Spinal cord (tissue), 9 donors: ENCODE measurements at regions not wholly inside any gene's neighbourhood (a gene's known extent, or its start where the extent isn't known, plus 50 kb on each side); places are given as distances from the start of the nearest gene placed in this dataset.

Experiments
- DNase-seq, 6 donors: peaks; one replicate each; pipeline versions ENCODE4 v3.0.0 to v3.0.0-alpha.2; 2013 to 2015; ENCODE audit warnings: low spot score in 6 of 6, low read depth in 4 of 6
- H3K27ac ChIP-seq: one replicate; pipeline ENCODE4 v1.5.1; 2013; ENCODE audit warnings: low read depth, low read length, control low read depth
- H3K27me3 ChIP-seq: one replicate; pipeline ENCODE4 v1.6.1; 2013; ENCODE audit warnings: low read length; ENCODE audit not compliant: control insufficient read depth, insufficient read depth
- H3K36me3 ChIP-seq: one replicate; pipeline ENCODE4 v1.6.1; 2013; ENCODE audit warnings: low read length; ENCODE audit not compliant: control insufficient read depth, insufficient read depth
- H3K4me1 ChIP-seq: one replicate; pipeline ENCODE4 v1.6.1; 2013; ENCODE audit warnings: low read length; ENCODE audit not compliant: control insufficient read depth, insufficient read depth
- H3K4me3 ChIP-seq: one replicate; pipeline ENCODE4 v1.5.1; 2013; ENCODE audit warnings: low read depth, low read length, control low read depth
- H3K9me3 ChIP-seq: one replicate; pipeline ENCODE4 v1.6.1; 2013; ENCODE audit warnings: low read length; ENCODE audit not compliant: control insufficient read depth, insufficient read depth
- WGBS: methylation state at CpG from one replicate; pipeline ENCODE4 v1.1.5; 2013; ENCODE audit warnings: missing lambda C conversion rate; ENCODE audit not compliant: insufficient coverage; 5-methylcytosine and 5-hydroxymethylcytosine counted together
- donor health status: healthy.

DNA sequence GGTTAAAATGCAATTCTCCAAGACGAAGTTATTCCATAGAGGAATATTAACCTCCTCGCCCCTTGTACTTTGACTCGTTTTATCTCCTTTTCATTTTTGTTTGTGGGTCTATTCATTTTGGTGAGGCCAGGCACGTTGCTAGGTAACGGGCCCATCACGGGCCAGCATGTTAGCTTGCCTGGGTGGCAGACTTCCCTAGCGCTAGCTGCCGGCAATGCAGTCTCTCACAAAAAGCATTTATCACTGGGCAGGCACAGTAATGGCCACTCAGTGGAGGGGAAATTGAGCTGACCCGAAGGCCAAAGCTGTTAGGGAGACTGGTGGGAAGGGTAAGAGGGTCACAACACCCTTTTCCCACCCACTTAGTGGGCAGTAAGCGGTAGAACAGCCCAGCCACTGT is 234.4 kb upstream of the FOXD3 start:
- DNase-seq, result peak in 5 of 6 donors; percentile 62 to 94 (median 73)
- 5% methylated on average over 3 of the region's 10 CpGs for WGBS
- Histone ChIP-seq H3K9me3 (no peaks in the 10 kb centered on the region), H3K27me3 (peaks cover 30% of the 10 kb centered on the region), H3K4me1 (peaks cover 4% of the 10 kb centered on the region), H3K4me3 (no peak overlapping the region), H3K27ac (no peak overlapping the region), H3K36me3 (no peaks in the 10 kb centered on the region)

GRCh38 chr1:63099188-63099587 is 223.2 kb upstream of the FOXD3 start:
- H3K27me3 ChIP-seq, result peaks cover 13% of the 10 kb centered on the region
- H3K27ac ChIP-seq, result no peak overlapping the region
- no peaks in the 10 kb centered on the region for H3K4me1 ChIP-seq
- peak in 1 of 6 donors; percentile 58 for DNase-seq
- H3K9me3 ChIP-seq, result no peaks in the 10 kb centered on the region
- H3K4me3 ChIP-seq, result no peak overlapping the region
- no CpG with 5 or more reads among the region's 2 CpGs for WGBS
- H3K36me3 ChIP-seq, result no peaks in the 10 kb centered on the region

GRCh38 chr1:63101336-63101735 is 221.0 kb upstream of the FOXD3 start:
- no peak overlapping the region for H3K4me3 ChIP-seq
- H3K4me1 ChIP-seq, result no peaks in the 10 kb centered on the region
- 91% methylated on average over 1 of the region's 3 CpGs for WGBS

DNA sequence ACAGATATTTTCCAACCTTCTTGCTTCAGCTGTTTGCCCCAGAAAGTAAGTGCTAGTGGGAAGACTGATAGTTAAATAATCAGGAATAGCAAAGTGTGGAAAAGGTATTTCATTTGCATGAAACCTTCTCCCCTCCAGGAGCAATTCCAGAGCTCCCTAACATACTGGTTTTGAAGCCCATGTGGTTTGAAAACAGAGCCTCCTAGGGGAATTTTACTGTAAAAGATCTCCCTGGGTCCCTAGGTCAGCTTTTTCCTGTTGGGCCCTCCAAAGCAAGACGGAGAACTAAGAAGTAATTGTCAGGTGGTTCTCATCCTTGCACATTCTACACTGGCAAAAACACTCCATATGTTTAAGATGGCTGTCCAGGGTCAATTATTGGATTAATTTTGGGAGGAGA is 218.7 kb upstream of the FOXD3 start:
- no peak overlapping the region for H3K27ac ChIP-seq
- DNase-seq, result no peak
- H3K4me3 ChIP-seq, result no peak overlapping the region
- H3K27me3 ChIP-seq, result peaks cover 11% of the 10 kb centered on the region
- H3K4me1 ChIP-seq, result no peaks in the 10 kb centered on the region
- no peaks in the 10 kb centered on the region for H3K9me3 ChIP-seq
- WGBS, result no CpG with 5 or more reads among the region's 1 CpG
- no peaks in the 10 kb centered on the region for H3K36me3 ChIP-seq

More at GRCh38 chr1:63101336-63101735, 221.0 kb upstream of the FOXD3 start:
- peaks cover 15% of the 10 kb centered on the region for H3K27me3 ChIP-seq
- no peak for DNase-seq
- H3K27ac ChIP-seq, result no peak overlapping the region
- no peaks in the 10 kb centered on the region for H3K36me3 ChIP-seq
- H3K9me3 ChIP-seq, result no peaks in the 10 kb centered on the region

- Histone ChIP-seq H3K27ac (no peak overlapping the region), H3K9me3 (no peaks in the 10 kb centered on the region), H3K4me1 (no peaks in the 10 kb centered on the region), H3K4me3 (no peak overlapping the region), H3K27me3 (peaks cover 17% of the 10 kb centered on the region), H3K36me3 (no peaks in the 10 kb centered on the region)
- 40% methylated on average over 1 of the region's 1 CpG for WGBS
- no peak for DNase-seq
Measured at GRCh38 chr1:63107066-63107465, 215.3 kb upstream of the FOXD3 start.

- Histone ChIP-seq H3K27ac (no peak overlapping the region), H3K9me3 (no peaks in the 10 kb centered on the region), H3K36me3 (no peaks in the 10 kb centered on the region), H3K4me3 (no peak overlapping the region), H3K4me1 (no peaks in the 10 kb centered on the region), H3K27me3 (peaks cover 15% of the 10 kb centered on the region)
- whole genome bisulfite sequencing, result no CpG with 5 or more reads among the region's 1 CpG
- DNase-seq, result peak in 1 of 6 donors; percentile 22
Measured at GRCh38 chr1:63108206-63108605, 214.2 kb upstream of the FOXD3 start.

DNA sequence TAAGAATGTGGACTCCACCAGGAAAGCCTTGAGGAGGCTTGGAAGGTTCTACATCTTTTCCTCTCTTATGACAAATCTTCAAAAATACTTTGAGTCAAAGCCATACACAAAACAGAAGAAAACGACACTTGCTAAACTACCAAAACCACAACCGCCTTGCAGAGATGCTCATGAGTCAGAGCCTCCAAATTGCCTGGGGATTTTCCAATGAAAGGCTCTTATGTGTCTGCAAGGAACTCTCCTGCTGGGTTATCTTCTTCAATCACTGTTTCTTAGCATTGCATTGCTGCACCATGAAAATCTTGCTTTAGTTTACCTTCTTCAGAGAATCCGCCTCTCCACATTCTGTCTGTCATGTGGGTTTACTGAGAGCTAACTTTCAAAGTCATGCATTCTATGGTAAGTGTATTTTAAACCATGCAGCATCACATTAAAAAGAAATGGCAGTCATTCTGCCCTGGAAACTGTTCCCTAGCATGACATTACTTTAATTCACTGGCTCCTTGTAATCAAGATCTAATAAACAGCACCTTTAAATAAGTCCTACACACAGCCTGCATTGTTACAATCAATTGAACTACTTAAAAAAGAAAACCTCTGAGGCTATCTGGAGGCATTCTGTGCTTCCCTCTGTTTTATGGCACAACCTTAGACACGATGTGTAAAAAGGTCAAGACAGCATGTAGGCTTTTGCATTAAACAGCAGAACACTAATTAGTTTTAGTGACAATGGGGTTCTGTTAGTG is 210.0 kb upstream of the FOXD3 start:
- Histone ChIP-seq H3K27me3 (peaks cover 10% of the 10 kb centered on the region), H3K4me3 (no peak overlapping the region), H3K4me1 (no peaks in the 10 kb centered on the region), H3K9me3 (no peaks in the 10 kb centered on the region), H3K27ac (no peak overlapping the region), H3K36me3 (no peaks in the 10 kb centered on the region)
- WGBS, result 58% methylated on average over 2 of the region's 4 CpGs
- DNase-seq, result peak in 1 of 6 donors; percentile 79

GRCh38 chr1:63115527-63115926 is 206.8 kb upstream of the FOXD3 start:
- Histone ChIP-seq H3K4me3 (no peak overlapping the region), H3K27me3 (peaks cover 2% of the 10 kb centered on the region), H3K36me3 (no peaks in the 10 kb centered on the region), H3K4me1 (no peaks in the 10 kb centered on the region), H3K9me3 (no peaks in the 10 kb centered on the region), H3K27ac (no peak overlapping the region)
- WGBS, result 87% methylated on average over 3 of the region's 3 CpGs
- DNase-seq, result no peak

GRCh38 chr1:63116016-63116415 is 206.4 kb upstream of the FOXD3 start:
- peaks cover 2% of the 10 kb centered on the region for H3K27me3 ChIP-seq
- H3K27ac ChIP-seq, result no peak overlapping the region
- no peaks in the 10 kb centered on the region for H3K4me1 ChIP-seq
- H3K36me3 ChIP-seq, result no peaks in the 10 kb centered on the region
- no peaks in the 10 kb centered on the region for H3K9me3 ChIP-seq
- no peak overlapping the region for H3K4me3 ChIP-seq
- no peak for DNase-seq

GRCh38 chr1:63119575-63120155 is 202.7 kb upstream of the FOXD3 start:
- no CpG with 5 or more reads among the region's 5 CpGs for WGBS
- DNase-seq, result no peak
- Histone ChIP-seq H3K27me3 (no peaks in the 10 kb centered on the region), H3K27ac (no peak overlapping the region), H3K4me1 (no peaks in the 10 kb centered on the region), H3K9me3 (no peaks in the 10 kb centered on the region), H3K4me3 (no peak overlapping the region), H3K36me3 (no peaks in the 10 kb centered on the region)
